HG03521 (cell line): ENCODE measurements at regions not wholly inside any gene's neighbourhood (a gene's known extent, or its start where the extent isn't known, plus 50 kb on each side); places are given as distances from the start of the nearest gene placed in this dataset.

Experiments
- ATAC-seq: cut with Tn5 transposase; IDR thresholded peaks from one replicate; pipeline ENCODE4 v1.9.1; 2021; ENCODE audit warnings: mild to moderate bottlenecking, moderate library complexity; ENCODE audit not compliant: unreplicated experiment

DNA sequence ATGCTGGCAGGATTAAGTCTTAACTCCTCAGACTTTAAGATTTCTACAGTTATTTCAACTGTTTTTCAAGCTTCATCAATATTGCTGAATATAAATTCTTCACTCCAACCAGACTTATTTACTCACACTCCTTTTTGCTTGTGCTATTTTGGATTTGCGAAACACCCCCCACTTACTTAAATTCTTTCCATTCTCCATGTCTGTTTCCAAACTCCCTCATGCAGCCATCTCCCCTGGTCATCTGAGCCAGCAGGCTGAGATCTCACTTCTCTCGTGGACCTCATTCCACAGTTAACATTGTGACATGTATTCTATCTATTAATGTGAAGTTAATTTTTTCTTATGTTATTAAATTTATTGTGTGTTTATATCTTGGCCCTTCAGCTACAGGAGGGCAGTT is 188.9 kb upstream of the HDAC9 start:
- no peak for ATAC-seq

DNA sequence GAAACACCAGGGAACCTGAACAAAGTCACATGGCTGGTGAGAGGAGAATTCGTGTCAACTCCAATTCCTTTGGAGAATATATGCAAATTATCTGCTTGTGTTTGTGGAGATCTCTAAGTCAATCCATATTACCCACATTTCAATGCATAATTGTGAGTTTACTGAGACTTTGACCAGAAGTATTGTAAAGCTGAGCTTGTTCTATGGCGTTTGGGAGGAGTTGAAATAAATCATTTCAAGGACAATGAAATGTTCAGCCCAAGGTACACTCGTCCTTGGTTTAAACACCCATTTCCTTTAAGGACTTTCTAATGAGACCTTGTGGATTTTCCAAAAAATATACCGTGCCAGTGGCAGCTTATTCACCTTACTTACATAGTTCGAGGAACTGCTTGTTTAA is 186.6 kb upstream of the HDAC9 start:
- ATAC-seq: no peak

DNA sequence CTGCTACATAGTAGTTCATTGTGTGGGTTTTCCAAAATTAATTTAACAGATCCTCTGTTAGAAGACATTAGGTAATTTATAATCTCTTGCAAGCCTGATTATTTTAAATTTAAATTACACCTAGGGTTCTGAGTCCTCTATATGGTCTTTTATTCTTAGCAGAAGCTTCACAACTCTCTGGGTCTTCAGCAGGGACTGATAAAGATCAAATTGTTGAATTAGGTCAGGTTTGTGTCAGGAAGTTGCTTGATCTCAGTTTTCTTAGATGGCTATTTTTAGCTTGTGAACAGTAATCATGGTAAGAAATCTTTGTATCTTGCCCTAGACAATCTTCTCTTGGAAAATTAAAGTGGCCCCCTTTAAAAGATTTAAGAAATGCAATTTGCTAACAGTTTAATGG is 183.1 kb upstream of the HDAC9 start:
- no peak for ATAC-seq

DNA sequence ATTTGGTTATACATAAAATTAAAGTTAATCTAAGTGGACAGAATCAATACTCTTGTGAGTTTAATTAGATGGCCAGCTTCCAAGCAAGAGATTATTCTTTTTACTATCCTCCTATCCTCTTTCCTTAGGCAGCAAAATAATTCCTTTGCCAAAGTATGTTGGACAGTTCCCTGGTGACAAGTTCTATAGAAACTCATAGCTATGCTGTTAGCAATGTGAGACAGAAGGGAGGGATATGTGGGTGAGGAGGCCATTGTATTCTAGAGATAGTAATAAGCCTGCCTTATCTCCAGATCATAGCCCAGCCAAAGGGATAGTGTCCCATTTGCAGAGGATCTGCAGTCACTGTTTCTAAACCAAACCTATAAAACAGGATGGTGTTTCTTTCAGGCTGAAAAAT is 181.6 kb upstream of the HDAC9 start:
- ATAC-seq: no peak

DNA sequence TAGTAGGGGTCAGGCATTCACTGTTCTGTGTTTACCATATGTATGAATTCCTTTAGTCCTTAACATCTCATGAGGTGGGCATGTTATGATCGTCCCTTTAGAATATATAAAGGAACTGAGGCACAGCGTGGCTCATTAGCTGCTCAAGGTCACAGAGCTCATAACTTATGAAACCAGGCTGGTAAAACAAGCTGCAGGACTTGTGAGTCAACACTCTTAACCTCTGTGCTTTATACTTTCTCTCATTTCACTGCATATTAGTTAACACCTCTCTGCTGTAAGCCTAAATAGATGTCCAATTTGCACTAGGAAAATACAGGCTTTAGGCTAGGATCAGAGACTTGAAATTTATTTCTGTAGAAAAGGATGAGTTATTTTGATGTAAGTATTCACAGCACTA is 180.3 kb upstream of the HDAC9 start:
- ATAC-seq: no peak

DNA sequence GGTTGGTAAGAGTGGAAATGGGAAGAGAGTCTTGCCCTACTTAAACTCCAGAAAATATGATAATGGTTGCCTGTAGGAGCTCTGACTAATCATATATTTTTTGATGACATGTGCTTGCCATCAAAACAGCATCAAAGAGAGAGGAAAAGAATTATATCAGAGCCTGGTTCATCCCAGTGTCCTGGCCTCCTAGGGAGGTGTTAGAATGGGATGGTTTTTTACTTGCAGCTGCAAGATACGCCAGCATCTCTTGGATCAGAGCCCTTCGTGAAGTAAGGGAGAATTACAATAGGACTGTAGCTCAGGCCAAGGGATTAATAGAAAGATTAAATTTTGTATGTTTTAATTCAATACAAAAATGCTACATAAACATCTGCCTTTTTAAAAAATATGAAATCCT is 177.6 kb upstream of the HDAC9 start:
- no peak for ATAC-seq

DNA sequence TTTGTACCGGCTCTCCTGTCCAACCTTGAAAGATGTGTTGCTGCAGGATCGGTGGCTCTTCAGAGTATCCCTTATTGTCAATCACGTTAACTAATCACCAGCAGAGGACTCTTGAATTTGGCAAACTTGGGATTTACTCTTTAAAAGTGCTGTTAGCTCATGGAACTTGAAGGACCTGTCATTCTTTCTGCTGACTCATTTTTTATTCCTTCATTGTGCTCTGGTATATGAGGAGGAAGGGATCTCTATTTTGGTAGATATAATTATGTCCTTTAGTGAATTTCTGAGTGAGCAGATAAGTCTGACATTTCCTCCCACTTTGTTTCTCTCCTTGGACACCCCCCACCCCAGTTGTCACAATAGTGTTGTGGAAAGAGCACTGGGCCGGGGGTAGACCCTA is 175.1 kb upstream of the HDAC9 start:
- ATAC-seq: no peak

DNA sequence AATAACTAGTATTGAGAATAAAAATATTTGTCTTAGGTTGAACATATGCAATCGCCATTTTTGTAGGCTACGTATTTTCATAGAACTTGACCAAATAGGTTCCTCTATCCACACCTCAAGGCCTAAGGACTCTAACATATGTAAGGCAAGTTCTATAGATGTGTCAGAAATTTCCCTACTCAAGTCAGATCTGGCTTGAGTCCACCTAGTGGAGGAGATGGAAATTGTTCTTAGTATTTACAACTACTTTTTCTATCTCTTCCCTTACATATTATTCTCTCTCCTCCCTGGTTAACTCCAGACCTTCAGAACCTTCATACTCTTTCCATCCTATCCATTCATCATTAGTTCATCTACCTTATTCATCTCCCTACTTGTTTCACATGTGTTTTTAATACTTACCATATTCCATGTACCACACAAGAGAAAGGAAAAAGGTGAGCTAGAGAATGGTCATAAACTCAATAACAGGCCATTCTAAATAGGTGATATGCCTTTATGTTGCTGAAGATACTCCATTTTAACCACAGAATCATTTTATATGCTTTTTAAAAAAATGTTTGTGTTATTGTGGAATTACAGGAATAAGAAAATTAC is 174.5 kb upstream of the HDAC9 start:
- ATAC-seq: peak; percentile 77

DNA sequence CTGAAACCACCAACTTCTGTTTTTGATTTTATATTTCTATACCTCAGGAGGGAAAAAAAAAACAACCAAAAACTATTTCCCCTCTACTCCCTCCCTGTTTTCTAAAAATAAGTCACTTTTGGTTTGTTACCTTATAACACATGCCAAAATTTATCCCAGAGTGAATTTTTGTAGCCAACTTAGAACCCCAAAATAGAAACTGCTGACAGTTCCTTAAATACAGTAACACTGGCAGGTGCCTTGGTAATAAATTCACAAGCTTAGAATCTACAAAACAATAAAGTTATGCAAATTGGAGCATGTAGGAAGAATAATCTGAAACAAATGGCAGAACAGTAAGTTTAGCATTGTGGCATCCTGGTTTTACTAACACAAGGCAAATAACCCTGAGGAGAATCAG is 165.0 kb upstream of the HDAC9 start:
- no peak for ATAC-seq

DNA sequence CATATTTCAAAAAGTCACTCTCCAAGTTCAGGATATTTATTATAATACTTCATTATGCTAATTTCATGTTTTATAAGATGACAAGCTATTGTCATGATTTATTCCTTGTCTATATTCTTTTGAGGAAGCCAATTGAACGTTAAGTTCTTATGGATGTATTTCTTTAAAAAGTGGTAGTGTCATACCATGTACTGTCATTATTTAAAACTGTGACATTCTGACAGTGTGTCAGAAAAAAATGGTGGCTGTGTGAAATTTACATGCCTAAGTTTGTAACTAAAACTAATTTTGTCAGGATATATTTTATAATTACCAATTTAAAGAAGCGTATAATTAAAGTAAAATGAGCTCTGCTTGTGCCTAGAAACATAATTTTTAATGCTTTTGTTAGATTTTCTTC is 158.9 kb upstream of the HDAC9 start:
- no peak for ATAC-seq

DNA sequence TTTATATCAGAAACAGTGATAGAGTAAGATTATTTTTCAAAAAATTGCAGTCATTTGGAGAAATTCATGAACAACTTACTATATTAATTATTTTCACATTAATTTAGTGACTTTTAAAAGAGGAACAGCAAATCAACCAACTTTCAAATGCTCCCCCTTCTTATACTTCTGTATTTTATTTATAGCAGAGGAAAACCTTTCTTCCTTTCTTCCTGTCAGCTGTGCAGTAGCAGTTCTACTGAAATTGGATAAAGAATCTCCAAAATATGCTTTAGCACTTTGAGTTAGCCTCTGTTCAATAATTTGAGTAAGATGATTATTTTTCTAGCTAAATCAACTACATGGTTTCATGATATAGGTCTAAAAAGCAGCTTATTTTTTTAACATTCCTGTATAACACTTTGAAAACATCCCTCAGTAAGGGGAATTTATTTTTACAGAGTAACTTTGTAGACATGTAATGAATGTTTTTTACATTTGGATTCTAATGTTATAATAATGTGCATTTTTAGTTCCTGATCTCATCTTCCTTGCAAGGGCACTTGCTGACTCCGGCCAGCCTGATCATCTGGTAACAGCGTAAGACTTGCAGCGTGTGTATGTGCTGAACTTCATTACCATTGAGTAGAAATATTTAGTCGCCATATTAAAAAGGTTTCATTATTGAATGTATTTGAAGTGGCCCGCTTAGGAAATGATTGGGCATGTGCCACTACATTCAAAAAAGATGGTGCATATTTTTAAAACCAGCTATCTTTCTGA is 158.3 kb upstream of the HDAC9 start:
- no peak for ATAC-seq

DNA sequence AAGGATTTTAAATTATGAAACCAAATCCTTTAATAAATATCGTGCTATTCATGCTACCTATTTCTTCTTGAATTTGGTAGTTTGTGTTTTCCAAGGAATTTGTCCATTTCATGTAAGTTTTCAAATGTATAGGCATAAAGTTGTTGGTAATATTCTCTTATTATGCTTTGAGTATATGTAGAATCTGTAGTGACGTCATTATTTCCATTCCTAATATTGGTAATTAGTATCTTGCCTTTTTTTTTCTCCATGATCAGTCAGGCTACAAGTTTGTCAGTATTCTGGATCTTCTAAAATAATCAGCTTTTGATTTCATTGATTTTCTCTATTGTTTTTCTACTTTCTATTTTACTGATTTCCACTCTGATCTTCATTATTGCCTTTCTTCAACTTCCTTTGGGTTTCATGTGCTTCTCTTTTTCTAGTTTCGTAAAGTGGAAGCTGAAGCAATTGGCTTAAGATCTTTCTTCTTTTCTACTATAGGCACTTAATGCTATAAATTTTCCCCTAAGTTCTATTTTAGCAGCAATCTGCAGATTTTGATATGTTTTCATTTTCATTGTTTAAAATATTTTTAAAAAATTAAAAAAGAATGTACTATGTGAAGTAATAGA is 156.5 kb upstream of the HDAC9 start:
- no peak for ATAC-seq

DNA sequence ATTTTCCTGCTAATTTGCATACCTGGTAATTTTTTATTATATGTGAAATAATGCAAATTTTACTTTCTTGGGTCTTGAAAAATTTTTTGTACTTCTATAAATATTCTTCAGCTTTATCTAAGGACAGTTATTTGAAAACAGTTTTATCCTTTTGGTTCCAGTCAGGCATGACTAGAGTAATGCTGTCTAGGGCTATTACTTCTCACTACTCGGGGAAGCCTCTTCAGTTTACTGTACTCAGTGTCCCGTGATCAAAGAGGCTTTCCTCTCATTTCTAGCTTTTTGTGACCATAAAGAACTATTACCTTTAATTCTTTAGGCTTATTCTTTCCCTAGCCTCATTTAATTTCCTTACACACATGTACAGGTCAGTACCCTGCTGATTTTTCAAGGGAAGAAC is 153.8 kb upstream of the HDAC9 start:
- no peak for ATAC-seq

DNA sequence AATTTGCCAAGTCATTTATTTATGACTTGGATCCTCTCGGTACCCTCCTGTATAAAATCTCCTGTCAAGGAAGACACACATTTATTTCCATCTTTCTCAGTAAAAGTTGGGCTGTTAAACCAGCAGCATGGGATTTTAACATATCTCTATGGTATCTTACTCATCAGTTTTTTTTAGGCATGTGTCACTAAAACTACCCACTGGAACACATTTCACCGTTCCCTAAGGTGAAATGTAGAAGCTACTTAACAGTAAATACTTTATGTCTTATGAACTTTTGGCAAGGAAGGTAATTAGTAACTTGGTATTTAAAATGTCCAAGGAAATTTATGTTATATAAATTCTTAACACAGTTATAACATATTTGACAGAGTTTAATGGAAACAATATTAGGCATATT is 152.5 kb upstream of the HDAC9 start:
- ATAC-seq: no peak

DNA sequence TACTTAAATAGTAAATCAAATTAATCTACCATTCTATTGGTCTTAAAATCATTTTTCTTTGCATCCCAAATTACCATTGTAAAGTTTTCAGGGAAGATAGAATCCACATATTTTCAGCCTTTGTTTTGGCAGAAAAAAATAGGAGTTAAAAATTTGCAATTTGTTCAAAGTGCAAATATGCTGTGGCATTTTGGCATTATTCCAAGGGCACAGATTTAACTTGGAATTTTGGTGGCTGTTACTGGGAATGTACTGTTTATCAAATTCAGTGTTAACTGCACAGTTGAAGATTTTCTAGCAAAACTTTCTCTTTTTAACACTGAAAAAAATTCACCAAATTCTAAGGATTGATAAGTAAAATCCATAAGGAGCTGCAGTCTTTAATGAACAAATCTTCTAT is 151.0 kb upstream of the HDAC9 start:
- ATAC-seq: no peak

DNA sequence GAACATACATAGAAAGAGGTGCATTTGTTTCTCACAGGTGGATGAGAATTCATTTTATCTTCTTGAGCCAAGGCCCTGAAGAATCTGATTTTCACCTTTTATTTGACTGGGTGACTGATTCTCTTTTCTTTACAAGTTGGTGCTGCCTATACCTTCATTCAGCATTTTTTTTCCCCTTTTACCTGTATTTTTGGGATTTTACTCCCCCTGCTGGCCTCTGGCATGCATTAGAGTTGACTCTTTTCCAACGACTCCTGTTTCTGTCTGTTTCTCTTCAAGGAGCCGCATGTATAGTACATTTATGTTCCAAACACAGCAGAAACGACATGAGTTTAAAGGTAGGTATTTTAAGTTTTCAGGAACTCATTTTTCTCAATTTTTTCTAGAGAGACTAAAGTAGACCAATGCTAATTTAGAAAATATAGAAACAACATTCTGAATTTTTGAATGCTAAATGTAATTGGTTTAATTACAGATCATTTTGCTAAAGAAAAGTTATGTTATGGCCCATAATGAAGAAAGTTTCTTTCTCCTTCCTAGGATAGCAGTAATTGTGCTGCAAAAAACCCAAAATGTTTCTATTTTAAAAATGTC is 149.8 kb upstream of the HDAC9 start:
- ATAC-seq: peak; percentile 69

DNA sequence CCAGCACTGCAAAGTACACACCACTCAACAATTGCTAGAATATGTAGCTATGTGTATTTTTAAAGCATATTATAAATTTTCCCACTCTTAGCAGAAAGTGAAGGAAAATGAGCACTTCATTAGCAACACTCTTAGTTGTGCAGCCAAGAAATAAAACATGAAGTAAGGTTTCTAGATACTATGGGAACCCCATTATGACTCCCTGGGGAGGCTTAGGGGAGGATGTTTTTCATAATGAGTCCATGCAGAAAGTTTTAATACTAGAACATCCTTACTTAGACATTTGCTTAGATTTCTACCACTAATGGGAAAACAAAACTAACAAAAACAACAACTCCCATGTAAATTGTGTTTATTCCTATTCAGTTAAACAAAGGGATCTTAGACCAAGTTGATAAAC is 148.4 kb upstream of the HDAC9 start:
- ATAC-seq: no peak

DNA sequence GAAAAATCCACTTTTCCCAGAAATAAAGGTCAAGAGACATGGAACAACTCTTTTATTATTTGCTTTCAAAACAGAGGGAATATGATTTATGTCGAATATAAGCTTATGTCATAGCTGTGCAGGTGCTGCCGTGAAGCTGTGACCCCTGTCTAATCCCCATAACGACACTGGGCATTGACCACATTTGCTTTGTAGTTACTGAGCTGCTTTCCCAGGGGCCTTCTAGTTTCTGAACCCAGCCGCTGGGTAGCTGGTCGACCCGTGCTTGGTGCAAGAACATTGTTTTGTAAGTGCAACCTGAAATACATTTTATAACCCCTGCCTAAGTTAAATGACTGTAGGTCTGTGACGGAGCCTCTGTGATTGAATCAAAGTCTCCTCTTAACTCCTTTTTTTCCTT is 144.9 kb upstream of the HDAC9 start:
- ATAC-seq: no peak

DNA sequence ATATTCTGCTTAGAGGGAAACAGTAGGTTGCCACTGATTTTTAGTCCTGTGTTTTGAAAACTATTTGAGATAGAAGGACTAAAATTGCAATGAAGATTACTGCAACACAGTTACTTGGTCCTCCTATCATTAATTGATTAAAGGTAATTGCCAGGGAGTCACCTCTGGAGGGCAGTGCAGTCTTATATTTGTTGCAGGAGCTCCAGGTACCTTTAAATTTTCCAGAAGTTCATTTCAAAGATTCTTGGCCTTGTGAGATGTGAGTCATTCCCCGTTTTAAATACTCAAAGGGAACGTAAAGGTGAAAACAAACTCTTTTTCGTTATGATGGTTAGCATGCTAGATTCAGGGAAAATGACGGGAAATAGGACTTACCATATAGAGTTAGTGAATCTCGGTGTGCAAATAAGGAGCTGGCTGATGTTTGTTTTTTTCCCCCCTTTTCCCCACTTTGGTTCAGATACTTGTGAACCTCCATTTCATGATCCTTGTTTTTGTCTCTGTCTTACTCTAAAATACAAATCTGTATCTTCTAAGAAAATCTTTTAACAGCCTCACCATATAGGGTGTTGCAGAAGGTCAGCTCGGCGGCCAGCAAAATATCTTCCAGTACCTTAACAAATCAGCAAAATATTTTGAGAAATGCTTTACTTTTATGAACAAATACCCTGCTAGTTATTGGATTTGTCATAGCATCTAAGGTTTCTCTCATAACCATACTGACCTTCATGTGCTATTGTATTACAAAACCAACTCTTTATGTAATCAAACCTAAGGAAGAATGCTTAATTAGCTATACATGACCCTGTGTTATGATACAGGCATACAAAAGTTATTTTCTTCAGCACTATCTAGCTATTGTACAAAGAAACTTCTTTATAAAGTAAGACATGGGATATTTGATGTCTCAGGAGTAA is 143.0 kb upstream of the HDAC9 start:
- ATAC-seq: no peak

DNA sequence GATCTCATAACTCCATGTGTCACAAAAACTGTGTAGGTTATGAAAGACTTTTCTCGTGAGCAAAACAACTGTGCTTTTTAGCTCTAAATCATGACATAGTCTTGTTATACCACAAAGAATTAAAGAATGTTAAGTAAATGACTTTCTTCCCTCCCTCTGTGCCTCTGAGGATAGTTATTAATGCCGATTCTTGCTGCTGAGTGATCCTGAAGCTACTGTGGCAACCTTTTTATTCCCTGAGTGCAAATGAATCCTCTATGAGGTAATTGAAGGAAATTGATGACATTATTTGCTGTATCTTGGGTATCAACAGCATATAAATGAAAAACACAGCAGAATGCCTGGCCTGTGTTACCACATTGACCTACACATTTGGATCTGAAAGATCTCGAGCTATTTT is 142.2 kb upstream of the HDAC9 start:
- ATAC-seq: no peak
